WERI-Rb-1 (cell line): ENCODE measurements at regions not wholly inside any gene's neighbourhood (a gene's known extent, or its start where the extent isn't known, plus 50 kb on each side); places are given as distances from the start of the nearest gene placed in this dataset.

Experiments
- DNase-seq: peaks from one replicate; pipeline ENCODE4 v3.0.0-alpha.2; 2020
- H3K27ac ChIP-seq: fragments of 250-450 bp; sonication (Bioruptor Pico); 2 replicates; pipeline ENCODE4 v1.5.1; 2020; ENCODE audit warnings: mild to moderate bottlenecking, moderate library complexity
- H3K27me3 ChIP-seq: fragments of 250-450 bp; sonication (Bioruptor Pico); 2 replicates; pipeline ENCODE4 v1.5.1; 2021; ENCODE audit warnings: mild to moderate bottlenecking, low read depth, moderate library complexity; ENCODE audit not compliant: insufficient read depth, severe bottlenecking
- H3K36me3 ChIP-seq: fragments of 250-450 bp; sonication (Bioruptor Pico); 2 replicates; pipeline ENCODE4 v1.5.1; 2020; ENCODE audit warnings: mild to moderate bottlenecking, moderate library complexity
- H3K4me3 ChIP-seq: 2 replicates; pipeline ENCODE4 v1.5.1; 2011; ENCODE audit warnings: low read depth, mild to moderate bottlenecking, control low read depth, low read length
- H3K9me3 ChIP-seq: fragments of 250-450 bp; sonication (Bioruptor Pico); 2 replicates; pipeline ENCODE4 v1.5.1; 2021; ENCODE audit warnings: mild to moderate bottlenecking, moderate library complexity; ENCODE audit not compliant: severe bottlenecking
- CTCF ChIP-seq: IDR thresholded peaks from 2 replicates; pipeline ENCODE4 v1.5.1; 2011; ENCODE audit warnings: low read depth, mild to moderate bottlenecking, control low read depth, inconsistent platforms, low read length

DNA sequence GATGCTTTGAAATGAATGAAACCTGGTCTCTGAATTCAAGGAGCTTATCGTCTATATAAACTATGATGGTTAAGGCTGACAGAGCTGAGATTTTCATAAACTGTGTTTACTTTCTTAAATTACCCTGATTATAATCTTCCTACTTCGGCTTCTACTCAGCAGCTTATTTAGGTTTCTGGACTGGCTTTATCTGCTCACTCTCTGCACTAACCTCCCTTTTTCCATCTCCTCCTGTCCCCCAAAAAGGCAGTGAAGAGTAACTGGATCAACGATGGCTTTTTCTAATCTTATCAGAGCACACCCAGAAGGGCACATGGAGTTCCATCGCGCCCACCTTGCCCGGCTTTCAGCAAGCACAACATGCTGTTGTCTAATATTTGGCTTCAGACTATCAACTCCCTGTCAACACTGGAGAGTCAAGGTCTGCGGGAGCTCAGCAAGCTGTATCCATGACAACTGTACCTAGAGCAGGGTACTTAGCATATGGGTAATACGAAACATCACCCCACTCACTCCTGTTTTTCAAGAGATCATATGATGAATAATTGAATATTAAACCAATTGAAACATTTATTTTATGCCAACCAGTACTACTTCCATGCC lies 417.3 kb downstream of the GABRB3 start:
- no peak overlapping the region for H3K27ac ChIP-seq
- no peak for TF ChIP-seq CTCF
- no peak overlapping the region for H3K4me3 ChIP-seq
- no peaks in the 10 kb centered on the region for H3K36me3 ChIP-seq
- no peak for DNase-seq
- H3K27me3 ChIP-seq = no peaks in the 10 kb centered on the region
- no peaks in the 10 kb centered on the region for H3K9me3 ChIP-seq

GRCh38 chr15:26352909-26353308 lies 420.0 kb downstream of the GABRB3 start:
- no peak for TF ChIP-seq CTCF
- no peak overlapping the region for H3K4me3 ChIP-seq
- no peak overlapping the region for H3K27ac ChIP-seq
- no peaks in the 10 kb centered on the region for H3K27me3 ChIP-seq
- no peaks in the 10 kb centered on the region for H3K36me3 ChIP-seq
- H3K9me3 ChIP-seq = no peaks in the 10 kb centered on the region
- no peak for DNase-seq

GRCh38 chr15:26352406-26352805 lies 420.5 kb downstream of the GABRB3 start:
- no peak for TF ChIP-seq CTCF
- Histone ChIP-seq H3K27ac (no peak overlapping the region), H3K4me3 (no peak overlapping the region), H3K27me3 (no peaks in the 10 kb centered on the region), H3K36me3 (no peaks in the 10 kb centered on the region), H3K9me3 (no peaks in the 10 kb centered on the region)
- no peak for DNase-seq

- no peak for DNase-seq
- Histone ChIP-seq H3K9me3 (no peaks in the 10 kb centered on the region), H3K27me3 (no peaks in the 10 kb centered on the region), H3K27ac (no peak overlapping the region), H3K36me3 (no peaks in the 10 kb centered on the region), H3K4me3 (no peak overlapping the region)
- TF ChIP-seq CTCF = no peak
These were observed 447.4 kb downstream of the GABRB3 start for GRCh38 chr15:26325495-26325894.

DNA sequence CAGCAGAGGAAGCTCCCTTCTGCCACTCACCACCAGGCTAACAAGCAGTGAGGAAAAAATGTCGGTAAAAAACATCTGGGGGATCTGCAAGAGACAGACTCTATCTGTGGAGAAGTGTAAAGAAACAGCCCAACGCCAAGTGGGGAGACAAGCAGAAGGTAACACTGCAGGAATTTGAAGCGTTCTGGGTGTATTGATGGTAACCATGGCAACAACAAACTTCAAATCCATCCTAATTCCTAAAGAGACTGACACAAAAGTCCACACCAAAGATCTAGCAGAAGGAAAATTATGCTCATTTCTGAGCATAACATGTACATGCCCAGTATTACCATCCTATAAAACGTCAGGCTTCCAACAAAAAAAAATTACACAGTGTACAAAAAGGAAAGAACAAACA lies 449.3 kb downstream of the GABRB3 start:
- Histone ChIP-seq H3K9me3 (no peaks in the 10 kb centered on the region), H3K36me3 (no peaks in the 10 kb centered on the region), H3K27ac (no peak overlapping the region), H3K27me3 (no peaks in the 10 kb centered on the region), H3K4me3 (no peak overlapping the region)
- TF ChIP-seq CTCF = no peak
- no peak for DNase-seq

- Histone ChIP-seq H3K27ac (no peak overlapping the region), H3K4me3 (no peak overlapping the region), H3K36me3 (no peaks in the 10 kb centered on the region), H3K9me3 (no peaks in the 10 kb centered on the region), H3K27me3 (no peaks in the 10 kb centered on the region)
- TF ChIP-seq CTCF = no peak
- DNase-seq = no peak
These were observed 454.2 kb downstream of the GABRB3 start for GRCh38 chr15:26318689-26319088.
